Mesendoderm (in vitro differentiated cells): ENCODE measurements at regions not wholly inside any gene's neighbourhood (a gene's known extent, or its start where the extent isn't known, plus 50 kb on each side); places are given as distances from the start of the nearest gene placed in this dataset.

Source experiments
- DNase-seq: peaks from one replicate; pipeline ENCODE4 v3.0.0; 2013
- H2AK5ac ChIP-seq: 2 replicates; pipeline ENCODE4 v1.6.1; 2013; ENCODE audit warnings: low read length, inconsistent platforms
- H2BK120ac ChIP-seq: 2 replicates; pipeline ENCODE4 v1.6.1; 2013; ENCODE audit warnings: low read depth, mild to moderate bottlenecking, low read length, moderate library complexity, mixed read lengths
- H2BK15ac ChIP-seq: replicated peaks from 2 replicates; pipeline ENCODE4 v1.6.1; 2013; ENCODE audit warnings: low read depth, mild to moderate bottlenecking, moderate library complexity
- H2BK5ac ChIP-seq: 2 replicates; pipeline ENCODE4 v1.6.1; 2013; ENCODE audit warnings: low read length, inconsistent platforms
- H3K18ac ChIP-seq: 2 replicates; pipeline ENCODE4 v1.6.1; 2013; ENCODE audit warnings: mild to moderate bottlenecking, low read length, mixed read lengths
- H3K23ac ChIP-seq: one replicate; pipeline ENCODE4 v1.6.1; 2013; ENCODE audit warnings: low read length
- H3K27ac ChIP-seq: 2 replicates; pipeline ENCODE4 v1.5.1; 2013; ENCODE audit warnings: low read depth, mild to moderate bottlenecking, inconsistent platforms, low read length, moderate library complexity
- H3K27me3 ChIP-seq: 2 replicates; pipeline ENCODE4 v1.6.1; 2013; ENCODE audit warnings: low read length, control low read depth, mild to moderate bottlenecking, inconsistent platforms; ENCODE audit not compliant: insufficient read depth, poor library complexity
- H3K36me3 ChIP-seq: 2 replicates; pipeline ENCODE4 v1.6.1; 2013; ENCODE audit warnings: low read length, inconsistent platforms; ENCODE audit not compliant: control insufficient read depth, insufficient read depth
- H3K4ac ChIP-seq: one replicate; pipeline ENCODE4 v1.6.1; 2013; ENCODE audit warnings: low read depth, mild to moderate bottlenecking, low read length, moderate library complexity
- H3K4me1 ChIP-seq: 2 replicates; pipeline ENCODE4 v1.6.1; 2013; ENCODE audit warnings: low read depth, low read length, inconsistent platforms; ENCODE audit not compliant: control insufficient read depth
- H3K4me2 ChIP-seq: 2 replicates; pipeline ENCODE4 v1.6.1; 2013; ENCODE audit warnings: low read length
- H3K4me3 ChIP-seq: 2 replicates; pipeline ENCODE4 v1.5.1; 2013; ENCODE audit warnings: mild to moderate bottlenecking, low read length
- H3K56ac ChIP-seq: one replicate; pipeline ENCODE4 v1.6.1; 2013; ENCODE audit warnings: low read length
- H3K79me1 ChIP-seq: 2 replicates; pipeline ENCODE4 v1.6.1; 2013; ENCODE audit warnings: low read length, inconsistent platforms
- H3K79me2 ChIP-seq: 2 replicates; pipeline ENCODE4 v1.6.1; 2013; ENCODE audit warnings: mild to moderate bottlenecking, low read length; ENCODE audit not compliant: control insufficient read depth, insufficient read depth
- H3K9ac ChIP-seq: 2 replicates; pipeline ENCODE4 v1.6.1; 2013; ENCODE audit warnings: low read length, inconsistent platforms
- H4K5ac ChIP-seq: one replicate; pipeline ENCODE4 v1.6.1; 2013; ENCODE audit warnings: low read length
- H4K8ac ChIP-seq: one replicate; pipeline ENCODE4 v1.6.1; 2013; ENCODE audit warnings: low read depth, mild to moderate bottlenecking, control low read depth, low read length, moderate library complexity
- WGBS: extraction: QIAGEN DNeasy Blood & Tissue Kit; methylation state at CpG from one replicate; pipeline ENCODE4 v1.1.7; 2013; ENCODE audit warnings: low lambda C conversion rate, missing lambda C conversion rate; ENCODE audit not compliant: insufficient coverage; ENCODE audit errors: extremely low coverage; 5-methylcytosine and 5-hydroxymethylcytosine counted together

DNA sequence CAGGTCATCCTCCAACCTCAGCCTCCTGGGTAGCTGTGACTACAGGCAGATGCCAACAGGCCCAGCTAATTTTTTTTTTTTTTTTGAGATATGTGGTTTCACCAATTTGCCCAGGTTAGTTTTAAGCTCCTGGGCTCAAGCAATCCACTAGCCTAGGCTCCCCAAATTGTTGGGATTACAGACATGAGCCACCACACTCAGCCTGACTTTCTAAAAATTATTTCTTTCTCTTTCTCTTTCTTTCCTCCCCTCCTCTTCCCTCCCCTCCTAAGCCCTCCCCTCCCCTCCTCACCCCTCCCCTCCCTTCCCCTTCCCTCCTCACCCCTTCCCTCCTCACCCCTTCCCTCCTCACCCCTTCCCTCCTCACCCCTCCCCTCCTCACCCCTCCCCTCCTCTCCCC lies 127.3 kb downstream of the BTBD3 start:
- H2BK5ac ChIP-seq = no peak overlapping the region
- H3K4me3 ChIP-seq = no peak overlapping the region
- H3K79me1 ChIP-seq = no peaks in the 10 kb centered on the region
- H3K4me1 ChIP-seq = no peaks in the 10 kb centered on the region
- no peak overlapping the region for H3K56ac ChIP-seq
- no peak overlapping the region for H3K4ac ChIP-seq
- no peak overlapping the region for H3K4me2 ChIP-seq
- H3K27me3 ChIP-seq = no peaks in the 10 kb centered on the region
- no peak overlapping the region for H3K9ac ChIP-seq
- no peak overlapping the region for H2AK5ac ChIP-seq
- H3K36me3 ChIP-seq = no peaks in the 10 kb centered on the region
- no peaks in the 10 kb centered on the region for H3K79me2 ChIP-seq
- no peak overlapping the region for H4K8ac ChIP-seq
- no peak overlapping the region for H2BK15ac ChIP-seq
- no peak overlapping the region for H2BK120ac ChIP-seq
- no peak overlapping the region for H3K27ac ChIP-seq
- H3K23ac ChIP-seq = no peak overlapping the region
- H3K18ac ChIP-seq = no peak overlapping the region
- DNase-seq = no peak
- H4K5ac ChIP-seq = no peak overlapping the region

DNA sequence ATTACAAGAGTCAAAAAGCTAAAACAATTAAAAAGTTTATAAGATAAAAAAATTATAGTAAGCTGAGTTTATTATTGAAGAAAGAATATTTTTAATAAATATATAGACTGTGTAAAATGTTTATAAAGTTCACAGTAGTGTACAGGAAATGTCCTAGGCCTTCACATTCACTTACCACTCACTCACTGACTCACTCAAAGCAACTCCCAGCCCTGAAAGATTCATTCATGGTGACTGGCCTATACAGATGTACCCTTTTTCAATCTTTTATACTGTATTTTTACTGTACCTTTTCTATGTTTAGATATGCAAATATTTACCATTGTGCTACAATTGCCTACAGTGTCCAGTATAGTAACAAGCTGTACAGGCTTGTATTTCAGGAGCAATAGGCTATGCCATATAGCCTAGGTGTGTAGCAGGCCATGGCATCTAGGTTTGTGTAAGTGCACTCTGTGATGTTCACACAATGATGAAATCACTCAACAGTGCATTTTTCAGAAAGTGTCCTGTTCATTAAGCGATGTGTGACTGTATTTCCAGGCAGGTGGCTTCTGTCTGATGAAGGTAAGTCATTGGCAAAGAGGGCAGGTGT lies 130.2 kb downstream of the BTBD3 start:
- no CpG with 5 or more reads among the region's 1 CpG for WGBS
- H4K8ac ChIP-seq = no peak overlapping the region

DNA sequence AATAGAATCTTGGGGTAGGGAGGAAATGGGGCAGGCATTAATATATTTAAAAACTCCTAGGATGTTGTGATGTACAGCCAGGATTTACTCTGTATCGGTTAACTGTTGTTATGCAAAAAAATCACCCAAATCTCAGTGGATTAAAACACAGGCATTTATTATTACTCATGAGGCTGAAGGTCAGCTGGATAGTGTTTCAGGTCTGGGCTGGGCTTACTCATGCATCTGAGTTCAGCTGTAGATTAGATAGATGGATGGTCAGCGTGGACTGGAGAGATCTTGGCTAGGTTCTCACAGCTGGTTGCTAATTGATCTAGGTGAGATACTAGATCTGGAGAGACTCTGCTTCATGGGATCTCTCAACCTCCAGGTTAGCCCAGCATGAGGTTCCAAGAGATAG lies 131.4 kb downstream of the BTBD3 start:
- H3K4me2 ChIP-seq = no peak overlapping the region
- H3K79me1 ChIP-seq = no peaks in the 10 kb centered on the region
- H3K9ac ChIP-seq = no peak overlapping the region
- no peak for DNase-seq
- H3K18ac ChIP-seq = no peak overlapping the region
- H3K4me1 ChIP-seq = no peaks in the 10 kb centered on the region
- WGBS = no CpG with 5 or more reads among the region's 2 CpGs
- no peak overlapping the region for H2AK5ac ChIP-seq
- H3K4ac ChIP-seq = no peak overlapping the region
- H3K27me3 ChIP-seq = no peaks in the 10 kb centered on the region
- H3K36me3 ChIP-seq = no peaks in the 10 kb centered on the region
- no peak overlapping the region for H3K56ac ChIP-seq
- no peak overlapping the region for H3K23ac ChIP-seq
- H4K8ac ChIP-seq = no peak overlapping the region
- H4K5ac ChIP-seq = no peak overlapping the region
- no peak overlapping the region for H3K4me3 ChIP-seq
- no peak overlapping the region for H2BK120ac ChIP-seq
- no peaks in the 10 kb centered on the region for H3K79me2 ChIP-seq
- no peak overlapping the region for H2BK15ac ChIP-seq
- no peak overlapping the region for H2BK5ac ChIP-seq
- no peak overlapping the region for H3K27ac ChIP-seq

More for the DNA sequence above, 130.2 kb downstream of the BTBD3 start:
- no peak overlapping the region for H3K4me3 ChIP-seq
- no peaks in the 10 kb centered on the region for H3K4me1 ChIP-seq
- H3K9ac ChIP-seq = no peak overlapping the region
- no peak overlapping the region for H3K27ac ChIP-seq
- no peak overlapping the region for H3K56ac ChIP-seq
- H3K79me1 ChIP-seq = no peaks in the 10 kb centered on the region
- H3K79me2 ChIP-seq = no peaks in the 10 kb centered on the region
- no peak overlapping the region for H3K23ac ChIP-seq
- no peaks in the 10 kb centered on the region for H3K27me3 ChIP-seq
- no peak overlapping the region for H2AK5ac ChIP-seq
- no peak overlapping the region for H2BK5ac ChIP-seq
- H3K36me3 ChIP-seq = no peaks in the 10 kb centered on the region
- no peak overlapping the region for H2BK120ac ChIP-seq
- DNase-seq = no peak
- H4K5ac ChIP-seq = no peak overlapping the region
- H3K4ac ChIP-seq = no peak overlapping the region
- no peak overlapping the region for H3K4me2 ChIP-seq
- H2BK15ac ChIP-seq = no peak overlapping the region
- no peak overlapping the region for H3K18ac ChIP-seq

DNA sequence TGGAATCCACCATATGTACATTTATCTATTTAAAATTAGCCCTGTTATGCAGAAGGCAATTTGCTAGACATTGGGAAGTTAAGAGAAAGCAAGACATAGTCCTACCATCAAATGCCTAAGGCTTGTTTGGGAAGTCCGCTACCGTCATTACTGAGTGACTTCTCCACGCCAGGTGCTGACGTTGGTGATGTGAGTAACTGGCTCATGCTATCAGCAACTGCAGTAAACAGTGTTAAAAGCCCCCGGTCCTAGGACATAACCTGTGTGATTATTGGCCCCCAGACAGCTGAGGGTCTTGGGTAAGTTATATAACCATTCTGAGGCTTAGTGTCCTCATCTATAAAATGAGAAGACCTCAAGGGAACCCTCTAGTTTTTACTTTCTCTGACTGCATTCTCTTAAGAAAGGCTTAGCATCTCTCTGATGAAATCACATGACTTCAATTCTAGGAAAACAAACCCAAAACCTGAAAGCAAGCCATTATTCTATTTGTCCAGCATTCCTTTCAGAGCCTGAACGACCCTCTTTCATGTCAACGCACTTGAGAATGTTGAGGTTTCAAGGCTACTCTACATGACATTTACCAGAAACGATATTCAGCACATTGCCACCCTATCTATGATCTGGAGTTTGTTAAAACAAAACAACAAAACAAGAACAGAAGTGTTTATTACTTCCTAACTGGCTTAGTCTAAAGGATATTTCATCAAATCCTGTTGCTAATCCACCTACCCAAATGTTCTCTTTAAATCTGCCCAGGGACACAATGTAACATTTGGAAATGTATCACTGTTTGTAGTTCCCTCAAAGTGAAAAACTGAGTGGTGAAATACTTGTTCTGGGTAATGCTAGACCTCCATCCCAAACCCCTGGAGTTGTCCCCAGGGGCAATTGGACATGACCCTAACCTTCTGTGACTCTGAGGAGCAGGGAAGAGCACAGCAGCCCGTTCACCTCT lies 133.8 kb downstream of the BTBD3 start:
- Histone ChIP-seq H3K79me1 (no peaks in the 10 kb centered on the region), H3K4ac (no peak overlapping the region), H3K79me2 (no peaks in the 10 kb centered on the region), H3K27ac (no peak overlapping the region), H2BK5ac (no peak overlapping the region), H3K4me3 (no peak overlapping the region), H3K36me3 (no peaks in the 10 kb centered on the region), H4K8ac (no peak overlapping the region), H3K18ac (no peak overlapping the region), H3K27me3 (no peaks in the 10 kb centered on the region), H4K5ac (no peak overlapping the region), H3K56ac (no peak overlapping the region), H2BK120ac (no peak overlapping the region), H3K4me2 (no peak overlapping the region), H3K23ac (no peak overlapping the region), H3K9ac (no peak overlapping the region), H3K4me1 (no peaks in the 10 kb centered on the region), H2BK15ac (no peak overlapping the region), H2AK5ac (no peak overlapping the region)
- no peak for DNase-seq
- WGBS = no CpG with 5 or more reads among the region's 9 CpGs

DNA sequence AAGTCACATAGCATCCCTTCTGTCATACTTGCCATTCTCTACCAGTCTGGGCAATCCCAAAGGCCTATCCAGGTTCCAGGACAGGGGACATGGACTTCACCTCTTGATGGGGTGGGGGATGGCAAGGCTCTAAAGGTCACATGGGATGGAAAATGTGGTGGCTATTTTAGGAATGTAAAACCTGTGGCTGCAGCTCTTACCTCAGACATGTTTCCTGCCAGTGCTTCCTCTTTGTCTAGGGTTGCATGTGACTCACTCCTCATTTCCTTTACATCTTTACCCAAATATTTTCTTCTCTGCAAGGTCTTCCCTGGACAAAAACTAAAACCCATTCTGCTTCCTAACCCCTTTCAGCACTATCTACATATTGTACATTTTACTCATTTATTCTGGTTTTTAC lies 135.7 kb downstream of the BTBD3 start:
- Histone ChIP-seq H2AK5ac (no peak overlapping the region), H3K23ac (no peak overlapping the region), H4K8ac (no peak overlapping the region), H3K36me3 (no peaks in the 10 kb centered on the region), H3K4ac (no peak overlapping the region), H3K4me2 (no peak overlapping the region), H3K27ac (no peak overlapping the region), H4K5ac (no peak overlapping the region), H2BK120ac (no peak overlapping the region), H2BK5ac (no peak overlapping the region), H3K4me3 (no peak overlapping the region), H3K18ac (no peak overlapping the region), H3K79me1 (no peaks in the 10 kb centered on the region), H2BK15ac (no peak overlapping the region), H3K4me1 (no peaks in the 10 kb centered on the region), H3K27me3 (no peaks in the 10 kb centered on the region), H3K9ac (no peak overlapping the region), H3K79me2 (no peaks in the 10 kb centered on the region), H3K56ac (no peak overlapping the region)
- DNase-seq = peak; percentile 92
